SK-N-SH (cell line): ENCODE measurements at regions not wholly inside any gene's neighbourhood (a gene's known extent, or its start where the extent isn't known, plus 50 kb on each side); places are given as distances from the start of the nearest gene placed in this dataset.

Source experiments
- CTCF ChIA-PET: fragments of 300-600, 350-600 bp; formaldehyde crosslinking; extraction: SDS; loops from one replicate; lab custom pipeline; 2021; lab: Yijun Ruan, JAX
- POLR2A ChIA-PET: fragments of 350-600 bp; sonication (Branson Sonifier 250); formaldehyde crosslinking; extraction: SDS; loops from one replicate; lab custom pipeline; 2020; ENCODE audit warnings: antibody characterized with exemption, inconsistent platforms; lab: Yijun Ruan, JAX
- DNase-seq: peaks from one replicate; pipeline ENCODE4 v3.0.0; 2012
- H2AFZ ChIP-seq: fragments of 200-600 bp; sonication (generic); 2 replicates; pipeline ENCODE4 v1.8.1; 2016; ENCODE audit warnings: antibody characterized with exemption, mild to moderate bottlenecking, low read depth
- H3F3A ChIP-seq: fragments of 200-600 bp; sonication (generic); replicated peaks from 2 replicates; pipeline ENCODE3; 2016; ENCODE audit warnings: antibody characterized with exemption, mild to moderate bottlenecking; ENCODE audit not compliant: insufficient read depth
- H3K27ac ChIP-seq, 2 experiments: fragments of 200-500 bp in 1 of 2; fragments of 200-600 bp in 1 of 2; sonication (Bioruptor generic) in 1 of 2; sonication (generic), shearing (Covaris generic) in 1 of 2; 2 replicates each; pipeline versions ENCODE4 v1.5.1 to v1.6.1; 2014 to 2016; ENCODE audit warnings: low read depth in 2 of 2, inconsistent platforms in 1 of 2, low read length in 1 of 2, mild to moderate bottlenecking in 1 of 2, mixed read lengths in 1 of 2
- H3K27me3 ChIP-seq: fragments of 200-600 bp; sonication (generic), shearing (Covaris generic); 2 replicates; pipeline ENCODE4 v1.6.1; 2016; ENCODE audit warnings: mixed run types; ENCODE audit not compliant: insufficient read depth
- H3K36me3 ChIP-seq, 2 experiments: fragments of 200-500 bp in 1 of 2; fragments of 200-600 bp in 1 of 2; sonication (Bioruptor generic) in 1 of 2; sonication (generic) in 1 of 2; replicated peaks in 1 of 2; 2 replicates each; pipeline versions ENCODE3 to v1.5.1; 2014 to 2016; ENCODE audit warnings: low read length in 1 of 2, mild to moderate bottlenecking in 1 of 2; ENCODE audit not compliant: insufficient read depth in 2 of 2, control insufficient read depth in 1 of 2
- H3K4me1 ChIP-seq, 2 experiments: fragments of 200-500 bp in 1 of 2; fragments of 200-600 bp in 1 of 2; sonication (Bioruptor generic) in 1 of 2; sonication (generic), shearing (Covaris generic) in 1 of 2; 2 replicates each; pipeline versions ENCODE4 v1.5.1 to v1.6.1; 2014 to 2016; ENCODE audit warnings: low read depth in 1 of 2, low read length in 1 of 2, mixed run types in 1 of 2; ENCODE audit not compliant: insufficient read depth in 2 of 2, control insufficient read depth in 1 of 2
- H3K4me2 ChIP-seq: fragments of 200-600 bp; sonication (generic), shearing (Covaris generic); 2 replicates; pipeline ENCODE4 v1.6.1; 2017; ENCODE audit warnings: mixed run types
- H3K4me3 ChIP-seq, 2 experiments: fragments of 200-500 bp in 1 of 2; fragments of 200-600 bp in 1 of 2; sonication (Bioruptor generic) in 1 of 2; sonication (generic), shearing (Covaris generic) in 1 of 2; 2 replicates each; pipeline versions ENCODE4 v1.5.1 to v1.8.1; 2014 to 2016; ENCODE audit warnings: low read depth in 2 of 2, inconsistent platforms in 1 of 2, low read length in 1 of 2, mild to moderate bottlenecking in 1 of 2, mixed read lengths in 1 of 2, moderate library complexity in 1 of 2
- H3K79me2 ChIP-seq: fragments of 200-600 bp; sonication (generic); 2 replicates; pipeline ENCODE4 v1.8.1; 2017; ENCODE audit warnings: mild to moderate bottlenecking; ENCODE audit not compliant: insufficient read depth
- H3K9ac ChIP-seq: fragments of 200-600 bp; sonication (generic); 2 replicates; pipeline ENCODE4 v1.6.1; 2017; ENCODE audit warnings: mixed run types
- H3K9me2 ChIP-seq: fragments of 200-600 bp; sonication (generic); 2 replicates; pipeline ENCODE4 v1.6.1; 2017; ENCODE audit warnings: mixed run types
- H3K9me3 ChIP-seq: fragments of 200-600 bp; sonication (generic); 2 replicates; pipeline ENCODE4 v1.6.1; 2017; ENCODE audit warnings: mixed run types, mild to moderate bottlenecking, moderate library complexity
- H4K20me1 ChIP-seq: fragments of 200-600 bp; sonication (generic); 2 replicates; pipeline ENCODE4 v1.6.1; 2017; ENCODE audit warnings: mild to moderate bottlenecking, mixed run types; ENCODE audit not compliant: insufficient read depth
- CHD2 ChIP-seq: fragments of 150-350 bp; IDR thresholded peaks from 2 replicates; pipeline ENCODE4 v1.6.1; 2018; ENCODE audit warnings: low read length; ENCODE audit not compliant: partially characterized antibody
- ELF1 ChIP-seq: IDR thresholded peaks from 2 replicates; pipeline ENCODE4 v1.4.0; 2012
- GABPA ChIP-seq: IDR thresholded peaks from 2 replicates; pipeline ENCODE4 v1.4.0; 2012; ENCODE audit warnings: low read depth, mild to moderate bottlenecking
- GATA2 ChIP-seq: sonication (generic); formaldehyde crosslinking; IDR thresholded peaks from 2 replicates; pipeline ENCODE4 v1.5.0; 2020; ENCODE audit warnings: mild to moderate bottlenecking, missing genetic modification reagents
- IRF3 ChIP-seq: fragments of 150-350 bp; IDR thresholded peaks from 2 replicates; pipeline ENCODE4 v1.6.1; 2016; ENCODE audit warnings: mild to moderate bottlenecking, low read depth, low read length
- NFIC ChIP-seq: IDR thresholded peaks from 2 replicates; pipeline ENCODE4 v1.4.0; 2012; ENCODE audit warnings: borderline replicate concordance
- NRF1 ChIP-seq: IDR thresholded peaks from 2 replicates; pipeline ENCODE4 v1.6.1; 2012; ENCODE audit warnings: low read depth, mild to moderate bottlenecking, low read length
- POLR2AphosphoS5 ChIP-seq: IDR thresholded peaks from 2 replicates; pipeline ENCODE4 v1.6.1; 2012; ENCODE audit warnings: low read depth, low read length
- RAD21 ChIP-seq: IDR thresholded peaks from 2 replicates; pipeline ENCODE4 v1.6.1; 2012; ENCODE audit warnings: mild to moderate bottlenecking, low read length
- RCOR1 ChIP-seq: fragments of 150-350 bp; IDR thresholded peaks from 2 replicates; pipeline ENCODE4 v1.6.1; 2017; ENCODE audit warnings: antibody characterized with exemption, low read length
- REST ChIP-seq: IDR thresholded peaks from 2 replicates; pipeline ENCODE4 v1.6.1; 2012; ENCODE audit warnings: mild to moderate bottlenecking, low read depth, low read length, moderate library complexity
- SIN3A ChIP-seq: IDR thresholded peaks from 2 replicates; pipeline ENCODE4 v1.6.1; 2012; ENCODE audit warnings: low read depth, mild to moderate bottlenecking, low read length, moderate library complexity, borderline replicate concordance
- TAF1 ChIP-seq: IDR thresholded peaks from 2 replicates; pipeline ENCODE4 v1.6.1; 2012; ENCODE audit warnings: low read depth, mild to moderate bottlenecking, low read length, moderate library complexity, borderline replicate concordance
- USF1 ChIP-seq: IDR thresholded peaks from 2 replicates; pipeline ENCODE4 v1.4.0; 2012; ENCODE audit warnings: low read depth, borderline replicate concordance
- WGBS: methylation state at CpG from one replicate; pipeline ENCODE4 v1.1.6; 2017; ENCODE audit warnings: low lambda C conversion rate; 5-methylcytosine and 5-hydroxymethylcytosine counted together
- TF ChIP-seq, protein P1 (sequence below): fragments of 150-350 bp; IDR thresholded peaks from 2 replicates; pipeline ENCODE4 v1.6.1; 2017; ENCODE audit warnings: antibody characterized with exemption, low read length, low read depth, borderline replicate concordance
- TF ChIP-seq, protein P2 (sequence below): IDR thresholded peaks from 2 replicates; pipeline ENCODE4 v1.4.0; 2012; ENCODE audit warnings: low read depth

DNA sequence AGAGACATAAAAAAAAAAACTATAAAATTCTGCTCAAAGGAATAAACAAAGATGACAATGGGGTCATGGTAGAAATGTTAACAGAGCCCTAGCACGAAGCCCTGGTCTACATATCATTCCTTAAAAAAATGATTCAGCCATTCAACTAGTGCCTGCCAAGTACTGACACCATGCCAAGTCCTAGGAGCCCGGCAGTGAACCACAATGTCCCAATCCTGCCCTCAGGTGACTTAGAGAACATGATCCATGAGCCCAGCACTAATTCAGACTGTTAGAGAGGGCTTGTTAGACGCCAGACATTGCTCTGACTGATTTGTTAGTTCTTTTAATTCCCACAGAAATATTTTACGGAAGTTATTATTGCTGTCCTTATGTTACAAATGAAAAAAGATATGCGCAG, 67.3 kb upstream of the VWC2 start (continued):
- TF ChIP-seq REST (no peak), IRF3 (no peak), NRF1 (no peak), GATA2 (CRISPR knock-in tag) (no peak), CHD2 (no peak), RAD21 (no peak), ELF1 (no peak)
- TF ChIP-seq, protein P1, sequence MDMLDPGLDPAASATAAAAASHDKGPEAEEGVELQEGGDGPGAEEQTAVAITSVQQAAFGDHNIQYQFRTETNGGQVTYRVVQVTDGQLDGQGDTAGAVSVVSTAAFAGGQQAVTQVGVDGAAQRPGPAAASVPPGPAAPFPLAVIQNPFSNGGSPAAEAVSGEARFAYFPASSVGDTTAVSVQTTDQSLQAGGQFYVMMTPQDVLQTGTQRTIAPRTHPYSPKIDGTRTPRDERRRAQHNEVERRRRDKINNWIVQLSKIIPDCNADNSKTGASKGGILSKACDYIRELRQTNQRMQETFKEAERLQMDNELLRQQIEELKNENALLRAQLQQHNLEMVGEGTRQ, result no peak

GRCh38 chr7:49707891-49708290, 65.5 kb upstream of the VWC2 start:
- Histone ChIP-seq H3K4me1 (no peaks in the 10 kb centered on the region), H3K9me3 (no peaks in the 10 kb centered on the region), H3K27me3 (0 out of 2 replicates have a peak, but pooled peaks cover 9% of the 10 kb centered on the region), H3K4me3 (no peak overlapping the region; a peak in 1 of 4 replicates), H3K36me3 (no peaks in the 10 kb centered on the region), H3K9me2 (no peaks in the 10 kb centered on the region), H2AFZ (no peak overlapping the region), H3K79me2 (no peaks in the 10 kb centered on the region), H4K20me1 (no peaks in the 10 kb centered on the region), H3K4me2 (no peak overlapping the region), H3F3A (no peaks in the 10 kb centered on the region), H3K9ac (no peak overlapping the region), H3K27ac (no peak overlapping the region)
- no peak for DNase-seq
- ChIA-PET CTCF (no interaction called here), POLR2A (no interaction called here)
- TF ChIP-seq TAF1, result no peak
- TF ChIP-seq SIN3A, result no peak
- TF ChIP-seq RCOR1, result no peak
- TF ChIP-seq NFIC, result no peak
- no peak for TF ChIP-seq USF1
- TF ChIP-seq POLR2AphosphoS5, result no peak
- TF ChIP-seq GABPA, result no peak
- TF ChIP-seq, protein P2, sequence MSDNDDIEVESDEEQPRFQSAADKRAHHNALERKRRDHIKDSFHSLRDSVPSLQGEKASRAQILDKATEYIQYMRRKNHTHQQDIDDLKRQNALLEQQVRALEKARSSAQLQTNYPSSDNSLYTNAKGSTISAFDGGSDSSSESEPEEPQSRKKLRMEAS, result no peak
- WGBS, result 18% methylated on average over 3 of the region's 3 CpGs
